HG03135 (cell line): ENCODE measurements at regions not wholly inside any gene's neighbourhood (a gene's known extent, or its start where the extent isn't known, plus 50 kb on each side); places are given as distances from the start of the nearest gene placed in this dataset.

Source experiments
- ATAC-seq: cut with Tn5 transposase; IDR thresholded peaks from one replicate; pipeline ENCODE4 v1.9.1; 2021; ENCODE audit warnings: mild to moderate bottlenecking, moderate library complexity; ENCODE audit not compliant: unreplicated experiment

- no peak for ATAC-seq
These were observed 118.6 kb upstream of the DOK5 start for GRCh38 chr20:54356801-54357200.

- ATAC-seq: no peak
These were observed 113.9 kb upstream of the DOK5 start for GRCh38 chr20:54361475-54361874.

GRCh38 chr20:54362283-54362682 lies 113.1 kb upstream of the DOK5 start:
- no peak for ATAC-seq

GRCh38 chr20:54364365-54364764 lies 111.0 kb upstream of the DOK5 start:
- ATAC-seq: no peak

GRCh38 chr20:54364919-54365318 lies 110.5 kb upstream of the DOK5 start:
- ATAC-seq: no peak

GRCh38 chr20:54366669-54367344 lies 108.6 kb upstream of the DOK5 start:
- ATAC-seq: no peak

GRCh38 chr20:54368570-54368969 lies 106.8 kb upstream of the DOK5 start:
- no peak for ATAC-seq

- no peak for ATAC-seq
These were observed 103.1 kb upstream of the DOK5 start for GRCh38 chr20:54372313-54372712.

GRCh38 chr20:54377992-54378773 lies 97.2 kb upstream of the DOK5 start:
- no peak for ATAC-seq

GRCh38 chr20:54379893-54380584 lies 95.4 kb upstream of the DOK5 start:
- ATAC-seq: no peak

GRCh38 chr20:54382419-54382818 lies 93.0 kb upstream of the DOK5 start:
- no peak for ATAC-seq

- ATAC-seq: no peak
These were observed 89.6 kb upstream of the DOK5 start for GRCh38 chr20:54385746-54386145.

- ATAC-seq: no peak
These were observed 85.7 kb upstream of the DOK5 start for GRCh38 chr20:54389596-54390280.

- ATAC-seq: no peak
These were observed 77.9 kb upstream of the DOK5 start for GRCh38 chr20:54397292-54398140.

GRCh38 chr20:54398814-54399213 lies 76.6 kb upstream of the DOK5 start:
- ATAC-seq: no peak

GRCh38 chr20:54405540-54405939 lies 69.9 kb upstream of the DOK5 start:
- no peak for ATAC-seq

- ATAC-seq: no peak
These were observed 67.9 kb upstream of the DOK5 start for GRCh38 chr20:54407459-54407858.

- ATAC-seq: no peak
These were observed 59.4 kb upstream of the DOK5 start for GRCh38 chr20:54415967-54416366.

GRCh38 chr20:54416770-54417169 lies 58.6 kb upstream of the DOK5 start:
- ATAC-seq: no peak

- no peak for ATAC-seq
These were observed 55.9 kb upstream of the DOK5 start for GRCh38 chr20:54419531-54419930.
